Mesenchymal stem cell (in vitro differentiated cells and primary cell): ENCODE measurements at regions not wholly inside any gene's neighbourhood (a gene's known extent, or its start where the extent isn't known, plus 50 kb on each side); places are given as distances from the start of the nearest gene placed in this dataset.

Experiments
- DNase-seq: peaks from one replicate; pipeline ENCODE4 v3.0.0-alpha.2; 2013
- H2AFZ ChIP-seq: one replicate; pipeline ENCODE4 v1.6.1; 2013; ENCODE audit warnings: low read depth, mild to moderate bottlenecking, control low read depth, inconsistent platforms, low read length, moderate library complexity
- H2AK5ac ChIP-seq: 2 replicates; pipeline ENCODE4 v1.6.1; 2013; ENCODE audit warnings: low read length, moderate library complexity, mild to moderate bottlenecking, inconsistent platforms; ENCODE audit not compliant: severe bottlenecking
- H2BK120ac ChIP-seq: one replicate; pipeline ENCODE4 v1.6.1; 2013; ENCODE audit warnings: low read depth, mild to moderate bottlenecking, inconsistent platforms, low read length, moderate library complexity
- H2BK12ac ChIP-seq, 2 experiments: one replicate each; pipeline ENCODE4 v1.6.1; 2013; ENCODE audit warnings: inconsistent platforms in 2 of 2, low read length in 2 of 2, mild to moderate bottlenecking in 2 of 2, moderate library complexity in 2 of 2, control low read depth in 1 of 2
- H2BK15ac ChIP-seq: one replicate; pipeline ENCODE4 v1.6.1; 2013; ENCODE audit warnings: mild to moderate bottlenecking, low read depth, inconsistent platforms; ENCODE audit not compliant: poor library complexity, severe bottlenecking
- H2BK5ac ChIP-seq: 2 replicates; pipeline ENCODE4 v1.6.1; 2013; ENCODE audit warnings: low read depth, mild to moderate bottlenecking, low read length, control low read depth, inconsistent platforms; ENCODE audit not compliant: poor library complexity, severe bottlenecking
- H3K14ac ChIP-seq, 2 experiments: one replicate each; pipeline ENCODE4 v1.6.1; 2013; ENCODE audit warnings: inconsistent platforms in 2 of 2, low read length in 2 of 2, control low read depth in 1 of 2, mild to moderate bottlenecking in 1 of 2, moderate library complexity in 1 of 2
- H3K18ac ChIP-seq, 2 experiments: one replicate each; pipeline ENCODE4 v1.6.1; 2013; ENCODE audit warnings: inconsistent platforms in 2 of 2, low read length in 2 of 2, control low read depth in 1 of 2, low read depth in 1 of 2, mild to moderate bottlenecking in 1 of 2
- H3K23ac ChIP-seq, 2 experiments: one replicate each; pipeline ENCODE4 v1.6.1; 2013; ENCODE audit warnings: inconsistent platforms in 2 of 2, low read length in 2 of 2, mild to moderate bottlenecking in 2 of 2, moderate library complexity in 2 of 2, control low read depth in 1 of 2
- H3K27ac ChIP-seq: 2 replicates; pipeline ENCODE4 v1.5.1; 2013; ENCODE audit warnings: mild to moderate bottlenecking, moderate library complexity, low read length, control low read depth, inconsistent platforms; ENCODE audit not compliant: poor library complexity, severe bottlenecking
- H3K27me3 ChIP-seq, 2 experiments: 2 replicates each; pipeline versions ENCODE4 v1.6.1 to v1.7.0; 2013; ENCODE audit warnings: low read length in 2 of 2, mild to moderate bottlenecking in 2 of 2, moderate library complexity in 2 of 2, control low read depth in 1 of 2, inconsistent platforms in 1 of 2; ENCODE audit not compliant: control insufficient read depth in 1 of 2, insufficient read depth in 1 of 2
- H3K36me3 ChIP-seq, 2 experiments: 2 replicates each; pipeline versions ENCODE4 v1.6.1 to v1.7.0; 2013; ENCODE audit warnings: low read length in 2 of 2, control low read depth in 1 of 2, inconsistent platforms in 1 of 2, low read depth in 1 of 2, mild to moderate bottlenecking in 1 of 2; ENCODE audit not compliant: insufficient read depth in 2 of 2, control insufficient read depth in 1 of 2
- H3K4ac ChIP-seq, 2 experiments: one replicate each; pipeline ENCODE4 v1.6.1; 2013; ENCODE audit warnings: inconsistent platforms in 2 of 2, low read length in 2 of 2, mild to moderate bottlenecking in 2 of 2, moderate library complexity in 2 of 2, control low read depth in 1 of 2, low read depth in 1 of 2
- H3K4me1 ChIP-seq: 2 replicates; pipeline ENCODE4 v1.6.1; 2013; ENCODE audit warnings: low read depth, low read length, control low read depth; ENCODE audit not compliant: control insufficient read depth, insufficient read depth
- H3K4me2 ChIP-seq: 2 replicates; pipeline ENCODE4 v1.6.1; 2013; ENCODE audit warnings: low read length, mild to moderate bottlenecking, inconsistent platforms; ENCODE audit not compliant: poor library complexity, severe bottlenecking
- H3K4me3 ChIP-seq, 2 experiments: 2 replicates each; pipeline versions ENCODE4 v1.5.1 to v1.7.0; 2013; ENCODE audit warnings: low read length in 2 of 2, mild to moderate bottlenecking in 2 of 2, control low read depth in 1 of 2, low read depth in 1 of 2; ENCODE audit not compliant: insufficient read depth in 1 of 2
- H3K79me1 ChIP-seq: replicated peaks from 2 replicates; pipeline ENCODE4 v1.6.1; 2013; ENCODE audit warnings: mild to moderate bottlenecking, control low read depth, low read length, inconsistent platforms; ENCODE audit not compliant: poor library complexity, severe bottlenecking
- H3K9ac ChIP-seq: 2 replicates; pipeline ENCODE4 v1.7.0; 2013; ENCODE audit warnings: mild to moderate bottlenecking, low read length, moderate library complexity
- H3K9me3 ChIP-seq: 2 replicates; pipeline ENCODE4 v1.7.0; 2013; ENCODE audit warnings: mild to moderate bottlenecking, low read length; ENCODE audit not compliant: control insufficient read depth
- H4K8ac ChIP-seq: one replicate; pipeline ENCODE4 v1.6.1; 2013; ENCODE audit warnings: inconsistent platforms, mild to moderate bottlenecking, low read length, moderate library complexity
- H4K91ac ChIP-seq: one replicate; pipeline ENCODE4 v1.6.1; 2013; ENCODE audit warnings: mild to moderate bottlenecking, low read length, inconsistent platforms
- WGBS: methylation state at CpG from one replicate; pipeline ENCODE4 v1.1.7; 2013; ENCODE audit warnings: mixed read lengths; 5-methylcytosine and 5-hydroxymethylcytosine counted together

GRCh38 chr16:65349626-65350025 is 227.8 kb upstream of the CDH11 start:
- Histone ChIP-seq H3K27me3 (no peaks in the 10 kb centered on the region), H3K79me1 (no peaks in the 10 kb centered on the region), H3K27ac (no peak overlapping the region), H2BK120ac (no peak overlapping the region), H2AFZ (no peak overlapping the region), H2BK5ac (no peak overlapping the region), H3K14ac (no peak overlapping the region), H2BK15ac (no peak overlapping the region), H3K18ac (no peak overlapping the region), H3K4ac (no peak overlapping the region), H2AK5ac (no peak overlapping the region), H3K36me3 (no peaks in the 10 kb centered on the region), H3K4me3 (no peak overlapping the region), H3K4me2 (no peak overlapping the region), H3K23ac (no peak overlapping the region), H4K91ac (no peak overlapping the region), H3K9me3 (no peaks in the 10 kb centered on the region), H3K4me1 (no peaks in the 10 kb centered on the region), H2BK12ac (no peak overlapping the region), H4K8ac (no peak overlapping the region), H3K9ac (no peak overlapping the region)
- no peak for DNase-seq
- 95% methylated on average over 5 of the region's 7 CpGs for WGBS

DNA sequence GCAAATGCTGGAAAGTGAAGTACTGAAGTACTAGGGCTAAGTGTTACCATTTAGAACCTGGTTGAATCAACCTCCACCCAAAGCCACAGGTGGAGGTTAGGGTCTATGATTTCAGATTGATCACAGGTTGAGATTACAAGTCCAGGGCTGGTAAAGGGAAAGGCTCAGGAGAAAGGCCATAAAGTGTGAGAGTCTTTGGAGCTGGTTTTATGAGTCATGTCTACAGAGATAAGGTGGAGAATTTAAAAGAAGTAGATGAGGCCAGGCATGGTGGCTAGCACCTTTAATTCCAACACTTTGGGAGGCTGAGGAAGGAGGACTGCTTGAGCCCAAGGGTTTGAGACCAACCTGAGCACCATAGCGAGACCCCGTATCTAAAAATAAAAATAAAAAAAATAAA is 221.7 kb upstream of the CDH11 start:
- no peak overlapping the region for H4K91ac ChIP-seq
- WGBS, result no CpG with 5 or more reads among the region's 2 CpGs
- no peak overlapping the region for H3K4me2 ChIP-seq
- H3K79me1 ChIP-seq, result no peaks in the 10 kb centered on the region
- no peak overlapping the region for H2BK120ac ChIP-seq
- H2AFZ ChIP-seq, result no peak overlapping the region
- H4K8ac ChIP-seq, result no peak overlapping the region
- no peaks in the 10 kb centered on the region for H3K27me3 ChIP-seq
- no peaks in the 10 kb centered on the region for H3K4me1 ChIP-seq
- no peak overlapping the region for H2BK5ac ChIP-seq
- H3K36me3 ChIP-seq, result no peaks in the 10 kb centered on the region
- no peak overlapping the region for H3K23ac ChIP-seq
- no peak overlapping the region for H2AK5ac ChIP-seq
- H3K14ac ChIP-seq, result no peak overlapping the region
- H3K18ac ChIP-seq, result no peak overlapping the region
- no peak for DNase-seq
- no peak overlapping the region for H3K9ac ChIP-seq
- no peak overlapping the region for H2BK15ac ChIP-seq
- no peaks in the 10 kb centered on the region for H3K9me3 ChIP-seq
- no peak overlapping the region for H3K27ac ChIP-seq
- H3K4me3 ChIP-seq, result no peak overlapping the region
- H3K4ac ChIP-seq, result no peak overlapping the region
- H2BK12ac ChIP-seq, result no peak overlapping the region

DNA sequence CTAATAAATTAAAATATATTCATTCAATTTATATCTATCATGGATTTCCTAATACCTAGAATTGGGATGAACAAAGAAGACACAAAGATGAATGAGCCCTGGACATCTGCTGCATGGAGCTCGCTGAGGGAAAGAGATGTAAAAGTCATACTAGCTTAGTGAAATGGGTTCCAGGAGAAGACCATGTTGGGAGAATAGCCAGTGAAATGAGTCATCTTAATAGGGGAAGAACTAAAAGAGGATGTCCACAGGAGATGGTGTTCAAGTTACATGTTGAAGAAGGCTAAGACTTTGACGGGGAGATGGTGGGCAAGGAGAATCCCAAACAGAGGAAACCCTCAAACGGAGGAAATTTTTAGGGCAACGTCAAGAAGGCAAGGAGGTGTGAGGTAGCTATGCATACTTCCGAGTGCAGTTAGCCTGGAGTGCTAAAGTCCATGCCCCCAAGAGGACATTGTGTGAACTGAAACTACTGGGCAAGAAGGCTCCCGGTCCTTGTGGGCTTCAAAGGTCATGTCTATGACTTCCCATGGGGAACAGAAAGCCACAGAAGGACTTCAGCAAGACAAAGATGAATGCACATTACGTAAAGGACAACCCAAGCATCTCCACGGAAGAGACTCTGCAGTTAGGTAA is 220.5 kb upstream of the CDH11 start:
- Histone ChIP-seq H2AK5ac (no peak overlapping the region), H3K4ac (no peak overlapping the region), H2BK15ac (no peak overlapping the region), H2BK12ac (no peak overlapping the region), H3K18ac (no peak overlapping the region), H3K4me1 (no peaks in the 10 kb centered on the region), H3K36me3 (no peaks in the 10 kb centered on the region), H3K27me3 (no peaks in the 10 kb centered on the region), H4K8ac (no peak overlapping the region), H3K4me2 (no peak overlapping the region), H3K27ac (no peak overlapping the region), H3K9me3 (no peaks in the 10 kb centered on the region), H2AFZ (no peak overlapping the region), H3K14ac (no peak overlapping the region), H3K79me1 (no peaks in the 10 kb centered on the region), H2BK120ac (no peak overlapping the region), H4K91ac (no peak overlapping the region), H3K9ac (no peak overlapping the region), H2BK5ac (no peak overlapping the region), H3K23ac (no peak overlapping the region), H3K4me3 (no peak overlapping the region)
- no peak for DNase-seq
- 87% methylated on average over 7 of the region's 8 CpGs for WGBS

- no peak overlapping the region for H2BK12ac ChIP-seq
- no peaks in the 10 kb centered on the region for H3K9me3 ChIP-seq
- H2AK5ac ChIP-seq, result no peak overlapping the region
- H2AFZ ChIP-seq, result no peak overlapping the region
- H3K36me3 ChIP-seq, result no peaks in the 10 kb centered on the region
- H2BK15ac ChIP-seq, result no peak overlapping the region
- H3K23ac ChIP-seq, result no peak overlapping the region
- H2BK5ac ChIP-seq, result no peak overlapping the region
- 76% methylated on average over 1 of the region's 2 CpGs for WGBS
- no peak overlapping the region for H2BK120ac ChIP-seq
- no peak for DNase-seq
- H4K8ac ChIP-seq, result no peak overlapping the region
- no peak overlapping the region for H3K4me2 ChIP-seq
- H3K4me1 ChIP-seq, result no peaks in the 10 kb centered on the region
- H3K79me1 ChIP-seq, result no peaks in the 10 kb centered on the region
- no peak overlapping the region for H3K4me3 ChIP-seq
- no peaks in the 10 kb centered on the region for H3K27me3 ChIP-seq
- no peak overlapping the region for H3K9ac ChIP-seq
- no peak overlapping the region for H3K14ac ChIP-seq
- H3K18ac ChIP-seq, result no peak overlapping the region
- H3K27ac ChIP-seq, result no peak overlapping the region
- H4K91ac ChIP-seq, result no peak overlapping the region
- H3K4ac ChIP-seq, result no peak overlapping the region
Measured at GRCh38 chr16:65339062-65339461, 217.2 kb upstream of the CDH11 start.
